Endodermal cell (in vitro differentiated cells): ENCODE measurements at regions not wholly inside any gene's neighbourhood (a gene's known extent, or its start where the extent isn't known, plus 50 kb on each side); places are given as distances from the start of the nearest gene placed in this dataset.

ENCODE experiments used
- DNase-seq: peaks from one replicate; pipeline ENCODE4 v3.0.0-alpha.2; 2017
- H3K27ac ChIP-seq: 2 replicates; pipeline ENCODE4 v1.5.1; 2013; ENCODE audit warnings: mild to moderate bottlenecking, low read depth, low read length, moderate library complexity
- H3K27me3 ChIP-seq: 2 replicates; pipeline ENCODE4 v1.6.1; 2013; ENCODE audit warnings: mild to moderate bottlenecking, low read length, moderate library complexity; ENCODE audit not compliant: insufficient read depth, control insufficient read depth, poor library complexity, severe bottlenecking
- H3K36me3 ChIP-seq: 2 replicates; pipeline ENCODE4 v1.7.0; 2013; ENCODE audit warnings: mild to moderate bottlenecking, low read length, moderate library complexity; ENCODE audit not compliant: control insufficient read depth, insufficient read depth
- H3K4me1 ChIP-seq: one replicate; pipeline ENCODE4 v1.7.0; 2013; ENCODE audit warnings: low read length; ENCODE audit not compliant: control insufficient read depth, insufficient read depth
- H3K4me3 ChIP-seq: 2 replicates; pipeline ENCODE4 v1.5.1; 2013; ENCODE audit warnings: mild to moderate bottlenecking, low read length, moderate library complexity
- H3K9ac ChIP-seq: 2 replicates; pipeline ENCODE4 v1.6.1; 2013; ENCODE audit warnings: mild to moderate bottlenecking, low read length, moderate library complexity; ENCODE audit not compliant: poor library complexity, severe bottlenecking; ENCODE audit errors: extremely low read depth
- H3K9me3 ChIP-seq: 2 replicates; pipeline ENCODE4 v1.6.1; 2013; ENCODE audit warnings: mild to moderate bottlenecking, low read length, moderate library complexity; ENCODE audit not compliant: control insufficient read depth
- H3K27ac Mint-ChIP-seq: 2 replicates; pipeline ENCODE4 v1.8.0; 2020; ENCODE audit warnings: mixed read lengths
- H3K27me3 Mint-ChIP-seq: 2 replicates; pipeline ENCODE4 v1.8.0; 2021; ENCODE audit warnings: mild to moderate bottlenecking, mixed read lengths; ENCODE audit not compliant: insufficient read depth
- H3K36me3 Mint-ChIP-seq: 2 replicates; pipeline ENCODE4 v1.8.0; 2020; ENCODE audit warnings: low read depth, mixed read lengths
- H3K4me1 Mint-ChIP-seq: 2 replicates; pipeline ENCODE4 v1.8.0; 2020; ENCODE audit warnings: mixed read lengths
- H3K4me3 Mint-ChIP-seq: 2 replicates; pipeline ENCODE4 v1.8.0; 2020; ENCODE audit warnings: mild to moderate bottlenecking, moderate library complexity, mixed read lengths
- H3K9me3 Mint-ChIP-seq: 2 replicates; pipeline ENCODE4 v1.8.0; 2020; ENCODE audit warnings: mild to moderate bottlenecking, mixed read lengths
- CTCF ChIP-seq: fragments of 200-600 bp; sonication (generic); conservative IDR thresholded peaks from 2 replicates; pipeline ENCODE4 v1.5.0; 2021; ENCODE audit warnings: antibody characterized with exemption, mild to moderate bottlenecking
- WGBS, 2 experiments: methylation state at CpG; one replicate each; pipeline versions ENCODE4 v1.1.5 to v1.1.7; 2013; ENCODE audit warnings: missing lambda C conversion rate in 2 of 2, mixed read lengths in 1 of 2; ENCODE audit not compliant: insufficient coverage in 1 of 2, insufficient read length in 1 of 2; 5-methylcytosine and 5-hydroxymethylcytosine counted together

GRCh38 chr10:4775808-4776207, 50.2 kb upstream of the AKR1E2 start:
- no peak overlapping the region for H3K27ac ChIP-seq
- Mint-ChIP-seq H3K4me3 (no peak overlapping the region), H3K4me1 (no peaks in the 10 kb centered on the region), H3K27me3 (no peaks in the 10 kb centered on the region), H3K9me3 (no peaks in the 10 kb centered on the region), H3K36me3 (no peaks in the 10 kb centered on the region), H3K27ac (no peak overlapping the region)
- no peaks in the 10 kb centered on the region for H3K36me3 ChIP-seq
- H3K9me3 ChIP-seq = no peaks in the 10 kb centered on the region
- TF ChIP-seq CTCF = no peak
- 93% methylated on average over 2 of the region's 2 CpGs; no CpG with 5 or more reads in 1 of the 2 experiments for WGBS, 2 experiments
- H3K4me3 ChIP-seq = no peak overlapping the region
- H3K4me1 ChIP-seq = no peaks in the 10 kb centered on the region
- H3K9ac ChIP-seq = no peak overlapping the region
- DNase-seq = no peak
- H3K27me3 ChIP-seq = no peaks in the 10 kb centered on the region

- Histone ChIP-seq H3K27me3 (no peaks in the 10 kb centered on the region), H3K36me3 (no peaks in the 10 kb centered on the region), H3K4me1 (no peaks in the 10 kb centered on the region), H3K4me3 (no peak overlapping the region), H3K9ac (no peak overlapping the region), H3K27ac (no peak overlapping the region), H3K9me3 (no peaks in the 10 kb centered on the region)
- H3K4me3 Mint-ChIP-seq = no peak overlapping the region
- WGBS, 2 experiments = 96 to 100% methylated on average over 1 to 2 of the region's 2 CpGs
- DNase-seq = no peak
- no peaks in the 10 kb centered on the region for H3K27me3 Mint-ChIP-seq
- no peak overlapping the region for H3K27ac Mint-ChIP-seq
- TF ChIP-seq CTCF = no peak
- H3K4me1 Mint-ChIP-seq = no peaks in the 10 kb centered on the region
- H3K9me3 Mint-ChIP-seq = no peaks in the 10 kb centered on the region
- H3K36me3 Mint-ChIP-seq = no peaks in the 10 kb centered on the region
These were observed 53.8 kb upstream of the AKR1E2 start for GRCh38 chr10:4772202-4772570.

GRCh38 chr10:4771554-4772201, 54.3 kb upstream of the AKR1E2 start:
- no peaks in the 10 kb centered on the region for H3K36me3 Mint-ChIP-seq
- Histone ChIP-seq H3K4me1 (no peaks in the 10 kb centered on the region), H3K27me3 (no peaks in the 10 kb centered on the region), H3K36me3 (no peaks in the 10 kb centered on the region), H3K4me3 (no peak overlapping the region), H3K27ac (no peak overlapping the region), H3K9me3 (no peaks in the 10 kb centered on the region), H3K9ac (no peak overlapping the region)
- no peak overlapping the region for H3K4me3 Mint-ChIP-seq
- H3K9me3 Mint-ChIP-seq = no peaks in the 10 kb centered on the region
- no peak for DNase-seq
- no peaks in the 10 kb centered on the region for H3K4me1 Mint-ChIP-seq
- H3K27me3 Mint-ChIP-seq = no peaks in the 10 kb centered on the region
- no peak overlapping the region for H3K27ac Mint-ChIP-seq
- no peak for TF ChIP-seq CTCF
- 68 to 75% methylated on average over 4 to 5 of the region's 5 CpGs for WGBS, 2 experiments
